ENCODE measurements at regions not wholly inside any gene's neighbourhood (a gene's known extent, or its start where the extent isn't known, plus 50 kb on each side); places are given as distances from the start of the nearest gene placed in this dataset.

DNA sequence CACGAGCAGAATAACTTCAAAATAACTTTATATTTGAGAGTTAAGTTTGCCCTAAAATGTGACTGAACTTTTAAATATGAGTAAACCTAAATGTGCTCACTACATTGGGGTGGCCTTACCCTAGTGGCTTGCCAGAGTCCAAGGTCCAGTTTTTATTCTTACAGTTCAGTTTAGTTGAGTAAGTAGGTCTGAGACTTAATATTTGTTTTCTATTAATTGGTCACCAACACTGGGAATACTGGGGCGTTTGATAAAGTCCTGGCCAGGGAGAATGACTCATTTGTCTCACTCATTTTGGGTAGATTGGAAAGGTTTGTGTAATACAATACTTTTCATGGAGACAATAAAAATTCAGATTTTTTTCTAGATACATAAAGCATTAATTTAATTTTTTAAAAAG, 127.8 kb upstream of the SPATA13 start:
- no peak for DNase-seq (ENCODE audit: low spot score in 2 of 2)
- WGBS, 2 donors = 44 to 53% methylated on average over 2 of the region's 2 CpGs
- H3K4me3 ChIP-seq (ENCODE audit: low read depth, poor library complexity, severe bottlenecking) = no peak overlapping the region
- intact Hi-C loops (cut with DNase I; ENCODE audit: low total_unique reads) = no loop called here
- TF ChIP-seq POLR2A (IDR thresholded peaks at IDR 0.05) = no peak
- TF ChIP-seq, protein P1, sequence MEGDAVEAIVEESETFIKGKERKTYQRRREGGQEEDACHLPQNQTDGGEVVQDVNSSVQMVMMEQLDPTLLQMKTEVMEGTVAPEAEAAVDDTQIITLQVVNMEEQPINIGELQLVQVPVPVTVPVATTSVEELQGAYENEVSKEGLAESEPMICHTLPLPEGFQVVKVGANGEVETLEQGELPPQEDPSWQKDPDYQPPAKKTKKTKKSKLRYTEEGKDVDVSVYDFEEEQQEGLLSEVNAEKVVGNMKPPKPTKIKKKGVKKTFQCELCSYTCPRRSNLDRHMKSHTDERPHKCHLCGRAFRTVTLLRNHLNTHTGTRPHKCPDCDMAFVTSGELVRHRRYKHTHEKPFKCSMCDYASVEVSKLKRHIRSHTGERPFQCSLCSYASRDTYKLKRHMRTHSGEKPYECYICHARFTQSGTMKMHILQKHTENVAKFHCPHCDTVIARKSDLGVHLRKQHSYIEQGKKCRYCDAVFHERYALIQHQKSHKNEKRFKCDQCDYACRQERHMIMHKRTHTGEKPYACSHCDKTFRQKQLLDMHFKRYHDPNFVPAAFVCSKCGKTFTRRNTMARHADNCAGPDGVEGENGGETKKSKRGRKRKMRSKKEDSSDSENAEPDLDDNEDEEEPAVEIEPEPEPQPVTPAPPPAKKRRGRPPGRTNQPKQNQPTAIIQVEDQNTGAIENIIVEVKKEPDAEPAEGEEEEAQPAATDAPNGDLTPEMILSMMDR (IDR thresholded peaks at IDR 0.05) = no peak

GRCh38 chr13:24033527-24034302, 126.8 kb upstream of the SPATA13 start:
- WGBS, 2 donors = 57 to 62% methylated on average over 11 of the region's 11 CpGs
- H3K4me3 ChIP-seq (ENCODE audit: low read depth, poor library complexity, severe bottlenecking) = no peak overlapping the region
- no peak for TF ChIP-seq POLR2A (IDR thresholded peaks at IDR 0.05)
- TF ChIP-seq, protein P1 (IDR thresholded peaks at IDR 0.05) = no peak
- intact Hi-C loops (cut with DNase I; ENCODE audit: low total_unique reads) = no loop called here
- no peak for DNase-seq (ENCODE audit: low spot score in 2 of 2)

DNA sequence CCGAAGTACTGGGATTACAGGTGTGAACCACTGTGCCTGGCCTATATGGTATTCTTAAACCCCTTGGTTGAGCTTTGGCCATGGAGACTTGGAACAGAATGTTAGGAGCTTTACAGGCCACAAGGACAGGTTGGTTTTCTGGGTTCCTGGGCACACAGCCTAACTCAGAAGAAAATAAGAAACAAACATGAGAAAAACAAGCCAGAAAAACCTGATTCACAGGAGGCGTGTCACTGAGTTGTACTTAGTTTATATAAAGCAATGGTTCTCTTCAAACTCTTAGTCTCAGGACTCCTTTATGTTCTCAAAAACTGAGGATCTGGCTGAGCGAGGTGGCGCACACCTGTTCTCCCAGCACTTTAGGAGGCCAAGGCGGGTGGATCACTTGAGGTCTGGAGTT, 125.1 kb upstream of the SPATA13 start:
- intact Hi-C loops (cut with DNase I; ENCODE audit: low total_unique reads) = no loop called here
- no peak for DNase-seq (ENCODE audit: low spot score in 2 of 2)

DNA sequence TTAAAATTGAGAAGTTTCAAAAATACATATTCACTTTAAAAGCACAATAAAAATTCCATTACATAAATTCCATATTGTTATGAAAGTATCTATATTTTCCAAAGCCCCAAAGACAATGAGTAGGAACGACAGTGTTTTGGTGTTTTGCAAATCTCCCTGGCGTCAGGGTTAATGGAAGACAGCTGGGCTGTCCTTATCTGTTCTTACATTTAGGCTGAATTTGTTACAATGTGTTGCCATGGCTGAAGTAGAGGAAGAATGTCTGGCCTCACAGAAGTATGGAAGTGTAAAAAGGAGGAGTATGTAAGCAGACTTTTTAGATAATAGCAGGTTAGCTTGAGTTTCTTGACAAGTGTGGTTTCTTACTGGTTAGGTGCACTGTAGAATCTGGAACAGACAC, 124.4 kb upstream of the SPATA13 start:
- intact Hi-C loops (cut with DNase I; ENCODE audit: low total_unique reads) = no loop called here
- 61 to 64% methylated on average over 2 of the region's 2 CpGs for WGBS, 2 donors
- no peak overlapping the region for H3K4me3 ChIP-seq (ENCODE audit: low read depth, poor library complexity, severe bottlenecking)
- no peak for TF ChIP-seq POLR2A (IDR thresholded peaks at IDR 0.05)
- TF ChIP-seq, protein P1 (IDR thresholded peaks at IDR 0.05) = no peak
- no peak for DNase-seq (ENCODE audit: low spot score in 2 of 2)

More for the DNA sequence above, 125.1 kb upstream of the SPATA13 start:
- no peak overlapping the region for H3K4me3 ChIP-seq (ENCODE audit: low read depth, poor library complexity, severe bottlenecking)
- 63 to 64% methylated on average over 5 of the region's 5 CpGs for WGBS, 2 donors
- TF ChIP-seq POLR2A (IDR thresholded peaks at IDR 0.05) = no peak
- TF ChIP-seq, protein P1 (IDR thresholded peaks at IDR 0.05) = no peak

DNA sequence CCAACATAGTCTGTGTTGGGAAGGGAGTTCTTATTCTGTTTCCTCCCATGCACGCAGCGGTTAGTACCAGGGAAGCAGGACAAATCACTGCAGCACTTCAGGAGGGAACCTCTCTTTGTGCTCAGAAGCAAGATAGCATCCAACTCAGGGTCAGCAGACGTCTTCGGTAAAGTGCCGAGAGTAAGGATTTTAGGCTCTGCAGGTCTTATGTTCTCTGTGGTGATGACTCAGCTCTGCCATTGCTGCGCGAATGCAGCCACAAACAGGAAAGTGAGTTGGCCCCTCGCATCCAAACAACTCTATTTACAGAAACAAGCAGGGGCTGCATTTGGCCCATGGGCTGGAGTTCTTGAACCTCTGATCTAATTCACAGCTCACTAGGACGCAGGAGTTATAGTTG, 122.1 kb upstream of the SPATA13 start:
- 48 to 55% methylated on average over 9 of the region's 9 CpGs for WGBS, 2 donors
- no peak overlapping the region for H3K4me3 ChIP-seq (ENCODE audit: low read depth, poor library complexity, severe bottlenecking)
- no peak for DNase-seq (ENCODE audit: low spot score in 2 of 2)
- intact Hi-C loops (cut with DNase I; ENCODE audit: low total_unique reads) = no loop called here
- TF ChIP-seq, protein P1 (IDR thresholded peaks at IDR 0.05) = no peak
- TF ChIP-seq POLR2A (IDR thresholded peaks at IDR 0.05) = no peak
